AG09319 (cell line): ENCODE measurements at regions not wholly inside any gene's neighbourhood (a gene's known extent, or its start where the extent isn't known, plus 50 kb on each side); places are given as distances from the start of the nearest gene placed in this dataset.
"Not testable (repeated sequence)": the region's sequence is repeated elsewhere in the genome, so short reads cannot be mapped to it uniquely, and the experiment has no call there.

Experiments used
- DNase-seq: peaks from one replicate; pipeline ENCODE4 v3.0.0-alpha.2; 2010; ENCODE audit warnings: low read depth; ENCODE audit errors: extremely low read depth
- TF ChIP-seq, protein P1 (sequence below): IDR thresholded peaks from 2 replicates; pipeline ENCODE4 v1.5.1; 2011; ENCODE audit warnings: low read depth, mild to moderate bottlenecking, inconsistent platforms, low read length, moderate library complexity

- DNase-seq, result no peak
Observed at GRCh38 chr3:181915551-181915950, 203.8 kb downstream of the SOX2 start.

GRCh38 chr3:181916013-181916412 lies 204.3 kb downstream of the SOX2 start:
- TF ChIP-seq, protein P1, sequence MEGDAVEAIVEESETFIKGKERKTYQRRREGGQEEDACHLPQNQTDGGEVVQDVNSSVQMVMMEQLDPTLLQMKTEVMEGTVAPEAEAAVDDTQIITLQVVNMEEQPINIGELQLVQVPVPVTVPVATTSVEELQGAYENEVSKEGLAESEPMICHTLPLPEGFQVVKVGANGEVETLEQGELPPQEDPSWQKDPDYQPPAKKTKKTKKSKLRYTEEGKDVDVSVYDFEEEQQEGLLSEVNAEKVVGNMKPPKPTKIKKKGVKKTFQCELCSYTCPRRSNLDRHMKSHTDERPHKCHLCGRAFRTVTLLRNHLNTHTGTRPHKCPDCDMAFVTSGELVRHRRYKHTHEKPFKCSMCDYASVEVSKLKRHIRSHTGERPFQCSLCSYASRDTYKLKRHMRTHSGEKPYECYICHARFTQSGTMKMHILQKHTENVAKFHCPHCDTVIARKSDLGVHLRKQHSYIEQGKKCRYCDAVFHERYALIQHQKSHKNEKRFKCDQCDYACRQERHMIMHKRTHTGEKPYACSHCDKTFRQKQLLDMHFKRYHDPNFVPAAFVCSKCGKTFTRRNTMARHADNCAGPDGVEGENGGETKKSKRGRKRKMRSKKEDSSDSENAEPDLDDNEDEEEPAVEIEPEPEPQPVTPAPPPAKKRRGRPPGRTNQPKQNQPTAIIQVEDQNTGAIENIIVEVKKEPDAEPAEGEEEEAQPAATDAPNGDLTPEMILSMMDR, result no peak
- DNase-seq, result no peak

More at GRCh38 chr3:181915551-181915950, 203.8 kb downstream of the SOX2 start:
- TF ChIP-seq, protein P1, result no peak

DNA sequence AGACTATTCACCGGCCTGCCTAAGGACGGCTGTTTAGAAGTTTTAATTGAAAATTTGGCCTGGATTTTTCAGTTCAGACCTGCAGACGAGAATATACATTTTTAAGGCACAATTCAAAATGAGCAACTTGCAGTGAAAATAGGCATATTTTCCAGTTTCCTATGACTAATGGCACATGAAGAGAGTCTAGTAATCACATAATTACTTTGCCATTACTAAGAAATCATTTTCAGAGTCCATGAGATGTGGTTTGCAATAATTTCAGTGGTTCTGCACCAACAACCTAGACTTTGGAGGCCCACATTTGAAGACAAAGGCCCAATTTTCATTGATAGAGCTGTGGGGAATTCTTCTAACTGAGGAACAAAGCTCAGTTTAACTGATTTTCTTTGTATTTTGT lies 205.3 kb downstream of the SOX2 start:
- TF ChIP-seq, protein P1, result no peak

DNA sequence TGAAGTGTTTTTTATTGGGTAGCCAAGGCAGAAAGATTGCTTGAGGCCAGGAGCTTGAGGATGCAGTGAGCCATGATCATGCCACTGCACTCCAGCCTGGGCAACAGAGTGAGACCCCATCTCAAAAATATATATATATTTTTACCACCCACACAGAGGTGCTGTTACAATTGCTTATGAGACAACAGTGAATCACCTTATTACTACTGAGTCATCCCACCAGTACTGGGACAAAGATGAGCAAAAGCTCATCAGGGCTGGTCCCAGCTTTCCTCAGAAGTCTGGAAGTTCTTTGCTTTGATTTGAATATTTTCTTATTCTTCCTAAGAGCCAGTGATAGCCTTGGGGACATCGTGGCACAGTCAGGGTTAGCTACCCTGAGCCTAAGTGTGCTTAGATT lies 207.7 kb downstream of the SOX2 start:
- TF ChIP-seq, protein P1, result no peak

More for the DNA sequence above, 205.3 kb downstream of the SOX2 start:
- DNase-seq, result no peak

DNA sequence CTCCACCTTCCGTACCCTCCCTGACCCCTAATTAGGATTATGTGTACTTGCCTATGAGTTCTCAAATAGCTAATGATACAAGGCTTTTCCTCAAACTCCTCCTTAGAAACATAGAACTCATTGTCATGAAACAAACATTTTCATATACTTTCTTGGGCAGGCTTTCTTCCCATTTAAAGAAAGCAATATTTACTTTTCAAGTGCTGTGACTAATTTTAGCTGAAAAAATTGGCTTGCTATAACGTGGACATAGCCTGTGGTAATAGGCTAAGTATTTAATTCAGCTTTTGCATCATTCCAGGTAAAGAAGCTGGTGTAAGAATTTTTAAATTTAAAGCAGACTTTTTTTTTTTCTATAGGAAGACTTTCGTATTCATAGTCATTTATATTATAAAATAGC lies 208.7 kb downstream of the SOX2 start:
- TF ChIP-seq, protein P1, result no peak
- no peak for DNase-seq

More for the DNA sequence above, 207.7 kb downstream of the SOX2 start:
- no peak for DNase-seq

DNA sequence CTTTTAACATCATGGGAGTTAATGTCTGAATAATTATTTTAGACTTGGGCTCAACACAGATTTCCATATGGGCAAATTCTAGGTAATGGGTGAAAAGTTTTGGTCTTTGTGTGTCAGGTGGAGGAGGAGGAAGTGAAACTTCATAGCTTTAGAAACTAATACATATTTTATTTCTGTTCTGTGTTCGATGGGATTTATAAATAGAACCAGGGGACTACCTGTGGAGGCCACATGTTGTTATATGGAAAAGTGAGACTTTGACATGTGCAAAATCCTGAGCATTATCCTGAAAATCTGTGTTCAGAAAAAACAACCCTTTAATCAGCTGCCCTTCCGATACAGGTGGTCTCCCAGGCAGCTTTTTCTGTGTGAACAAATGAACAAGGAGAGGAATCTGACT lies 209.5 kb downstream of the SOX2 start:
- TF ChIP-seq, protein P1, result no peak
- no peak for DNase-seq

DNA sequence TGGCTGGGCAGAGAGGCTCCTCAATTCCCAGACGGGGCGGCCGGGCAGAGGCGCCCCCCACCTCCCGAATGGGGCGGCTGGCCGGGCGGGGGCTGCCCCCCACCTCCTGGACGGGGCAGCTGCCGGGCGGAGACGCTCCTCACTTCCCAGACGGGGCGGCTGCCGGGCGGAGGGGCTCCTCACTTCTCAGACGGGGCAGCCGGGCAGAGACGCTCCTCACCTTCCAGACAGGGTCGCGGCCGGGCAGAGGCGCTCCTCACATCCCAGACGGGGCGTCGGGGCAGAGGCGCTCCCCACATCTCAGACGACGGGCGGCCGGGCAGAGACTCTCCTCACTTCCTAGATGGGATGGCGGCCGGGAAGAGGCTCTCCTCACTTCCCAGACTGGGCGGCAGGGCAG lies 214.1 kb downstream of the SOX2 start:
- not testable (repeated sequence) for DNase-seq

DNA sequence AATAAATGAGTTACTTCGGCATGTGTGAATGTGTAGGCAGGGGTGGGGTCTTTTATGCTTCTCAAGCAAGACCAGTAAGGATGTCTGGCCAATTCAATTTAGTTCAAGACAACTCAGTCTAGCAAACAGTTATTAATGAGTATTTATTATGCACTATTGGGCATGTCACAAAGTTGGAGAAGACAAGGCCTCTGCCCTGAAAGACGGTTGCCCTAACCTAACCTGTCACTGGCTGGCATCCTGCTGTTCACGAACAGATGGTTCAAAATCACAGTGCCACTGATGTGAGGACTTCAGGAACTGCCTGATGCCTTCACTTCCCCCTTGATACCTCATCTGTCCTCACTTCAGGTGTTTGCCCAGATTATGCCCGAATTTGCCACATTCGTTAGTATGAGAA lies 217.8 kb downstream of the SOX2 start:
- no peak for DNase-seq
- TF ChIP-seq, protein P1, result no peak
